ENCODE measurements at regions not wholly inside any gene's neighbourhood (a gene's known extent, or its start where the extent isn't known, plus 50 kb on each side); places are given as distances from the start of the nearest gene placed in this dataset.

DNA sequence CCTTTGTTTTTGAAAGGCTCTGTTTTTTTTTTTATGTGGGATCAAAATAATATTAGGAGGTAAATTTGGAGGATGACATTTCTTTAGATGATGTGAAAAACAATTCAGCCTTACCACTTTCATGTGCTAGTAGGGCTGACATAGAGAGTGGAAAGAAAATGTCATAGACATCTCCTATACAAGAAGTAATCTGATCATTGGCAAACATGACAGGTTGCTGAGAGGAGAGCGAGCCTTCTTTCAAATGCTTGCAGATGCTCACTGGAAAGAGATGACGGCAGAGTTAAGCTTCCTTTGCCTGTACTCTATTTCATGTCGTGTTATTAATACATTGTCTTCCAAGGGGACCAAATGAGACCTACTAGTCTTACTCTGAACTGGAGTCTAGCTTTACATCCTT lies 160.1 kb upstream of the DAP start:
- TF ChIP-seq, protein P1, sequence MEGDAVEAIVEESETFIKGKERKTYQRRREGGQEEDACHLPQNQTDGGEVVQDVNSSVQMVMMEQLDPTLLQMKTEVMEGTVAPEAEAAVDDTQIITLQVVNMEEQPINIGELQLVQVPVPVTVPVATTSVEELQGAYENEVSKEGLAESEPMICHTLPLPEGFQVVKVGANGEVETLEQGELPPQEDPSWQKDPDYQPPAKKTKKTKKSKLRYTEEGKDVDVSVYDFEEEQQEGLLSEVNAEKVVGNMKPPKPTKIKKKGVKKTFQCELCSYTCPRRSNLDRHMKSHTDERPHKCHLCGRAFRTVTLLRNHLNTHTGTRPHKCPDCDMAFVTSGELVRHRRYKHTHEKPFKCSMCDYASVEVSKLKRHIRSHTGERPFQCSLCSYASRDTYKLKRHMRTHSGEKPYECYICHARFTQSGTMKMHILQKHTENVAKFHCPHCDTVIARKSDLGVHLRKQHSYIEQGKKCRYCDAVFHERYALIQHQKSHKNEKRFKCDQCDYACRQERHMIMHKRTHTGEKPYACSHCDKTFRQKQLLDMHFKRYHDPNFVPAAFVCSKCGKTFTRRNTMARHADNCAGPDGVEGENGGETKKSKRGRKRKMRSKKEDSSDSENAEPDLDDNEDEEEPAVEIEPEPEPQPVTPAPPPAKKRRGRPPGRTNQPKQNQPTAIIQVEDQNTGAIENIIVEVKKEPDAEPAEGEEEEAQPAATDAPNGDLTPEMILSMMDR (IDR thresholded peaks at IDR 0.05; ENCODE audit: low read depth, low read length, missing control alignments) = no peak
- H3K4me3 ChIP-seq (ENCODE audit: low read depth, low read length) = no peak overlapping the region
- DNase-seq (ENCODE audit: low read depth) = no peak

DNA sequence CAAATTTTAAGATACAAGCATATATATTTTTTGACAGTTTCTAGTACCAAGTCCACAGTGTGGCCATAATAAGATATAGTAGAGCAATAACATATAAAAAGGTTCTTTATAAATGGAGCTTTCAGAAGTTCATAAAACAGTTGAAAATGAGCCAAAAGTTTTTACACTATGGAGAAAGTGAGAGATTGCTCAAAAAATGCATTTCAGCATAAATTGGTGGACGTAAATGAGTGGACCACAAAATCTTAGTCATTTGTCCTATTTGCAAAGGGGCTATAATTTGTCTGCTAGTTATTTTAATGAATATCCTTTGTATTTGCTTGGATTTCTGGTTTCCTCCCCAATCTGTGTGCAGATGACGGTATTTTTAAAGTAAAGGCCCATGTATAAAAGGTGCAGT lies 159.4 kb upstream of the DAP start:
- DNase-seq (ENCODE audit: low read depth) = no peak
- H3K4me3 ChIP-seq (ENCODE audit: low read depth, low read length) = no peak overlapping the region
- TF ChIP-seq, protein P1 (IDR thresholded peaks at IDR 0.05; ENCODE audit: low read depth, low read length, missing control alignments) = no peak

DNA sequence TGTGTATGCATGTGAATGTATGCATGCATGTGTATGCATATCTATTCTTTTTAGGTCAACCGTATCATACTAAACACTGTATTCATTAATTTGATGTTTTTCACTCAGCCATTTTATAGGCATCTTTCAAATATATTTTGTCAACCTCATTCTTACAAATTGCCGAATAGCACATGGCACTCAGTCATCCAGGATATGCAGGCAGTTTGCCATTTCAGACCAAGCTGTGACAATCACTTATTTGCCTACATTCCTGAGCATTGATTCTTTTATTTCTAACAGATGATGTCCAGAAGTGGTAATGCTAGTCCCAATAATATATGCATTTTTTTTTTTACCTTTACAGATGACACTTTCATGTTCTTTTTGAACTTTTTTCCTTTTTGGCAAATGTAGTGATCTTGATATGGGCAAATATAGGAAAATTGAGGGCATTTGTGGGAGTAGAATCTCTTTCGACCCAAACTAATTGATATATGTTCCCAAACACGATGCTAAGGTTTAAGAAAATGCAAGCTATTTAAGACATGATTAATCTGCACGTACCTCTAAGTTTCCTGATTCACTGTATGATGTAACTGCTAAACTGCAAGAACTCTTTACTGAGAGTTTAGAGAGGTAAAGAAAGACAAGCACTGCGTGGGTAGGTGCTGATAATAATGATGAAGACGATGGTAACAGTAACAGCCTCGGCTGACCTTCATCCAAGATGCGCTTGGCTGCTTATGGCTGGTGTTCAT lies 153.9 kb upstream of the DAP start:
- no peak for DNase-seq (ENCODE audit: low read depth)
- TF ChIP-seq, protein P1 (IDR thresholded peaks at IDR 0.05; ENCODE audit: low read depth, low read length, missing control alignments) = no peak
- H3K4me3 ChIP-seq (ENCODE audit: low read depth, low read length) = no peak overlapping the region

DNA sequence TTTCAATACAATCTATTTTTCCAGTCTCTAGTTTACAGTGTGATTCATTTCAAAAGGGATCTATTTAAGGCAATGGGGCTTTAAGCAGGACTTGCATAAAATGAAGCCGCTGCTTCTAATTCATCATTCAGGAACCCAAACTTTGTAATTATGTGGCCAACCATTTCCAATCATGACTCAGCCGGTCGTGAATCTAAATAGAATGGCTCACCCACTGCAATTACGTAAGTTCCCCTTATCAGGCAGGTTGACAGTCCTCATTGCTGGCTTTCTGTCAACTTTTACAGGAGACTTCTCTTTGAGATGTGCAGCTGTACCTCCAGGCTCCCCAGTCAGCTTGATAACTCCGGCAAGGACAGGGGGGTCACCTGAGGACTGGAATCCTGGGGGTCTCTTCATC lies 152.8 kb upstream of the DAP start:
- DNase-seq (ENCODE audit: low read depth) = no peak
- no peak overlapping the region for H3K4me3 ChIP-seq (ENCODE audit: low read depth, low read length)
- TF ChIP-seq, protein P1 (IDR thresholded peaks at IDR 0.05; ENCODE audit: low read depth, low read length, missing control alignments) = no peak

DNA sequence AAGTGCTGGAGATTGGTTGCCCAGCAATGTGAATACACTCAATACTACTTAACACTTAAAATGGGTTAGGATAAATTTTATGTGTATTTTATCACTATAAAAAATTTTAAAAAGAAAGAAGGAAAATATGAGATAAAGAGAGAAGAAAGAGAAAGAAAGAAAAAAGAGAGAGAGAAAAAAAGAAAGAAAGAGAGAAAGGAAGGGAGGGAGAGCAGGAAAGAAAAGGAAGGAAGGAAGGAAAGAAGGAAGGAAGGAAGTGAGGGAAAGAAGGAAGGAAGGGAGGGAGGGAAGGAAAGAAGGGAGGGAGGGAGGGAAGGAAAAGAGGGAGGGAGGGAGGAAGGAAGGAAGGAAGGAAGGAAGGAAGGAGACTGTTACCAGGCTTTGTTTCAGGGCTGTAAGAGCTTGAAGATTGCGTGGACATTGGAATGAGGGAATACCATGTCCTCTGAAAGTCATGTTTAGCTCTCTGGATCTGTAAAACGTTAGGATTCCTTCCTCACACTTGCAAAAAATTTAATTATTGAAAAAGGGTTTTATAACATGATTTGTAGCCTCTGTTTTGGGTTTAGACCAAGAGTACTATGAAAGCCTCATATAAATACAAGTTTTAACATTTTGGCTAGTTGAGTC lies 152.3 kb upstream of the DAP start:
- TF ChIP-seq, protein P1 (IDR thresholded peaks at IDR 0.05; ENCODE audit: low read depth, low read length, missing control alignments) = no peak
- DNase-seq (ENCODE audit: low read depth) = no peak
- no peak overlapping the region for H3K4me3 ChIP-seq (ENCODE audit: low read depth, low read length)

DNA sequence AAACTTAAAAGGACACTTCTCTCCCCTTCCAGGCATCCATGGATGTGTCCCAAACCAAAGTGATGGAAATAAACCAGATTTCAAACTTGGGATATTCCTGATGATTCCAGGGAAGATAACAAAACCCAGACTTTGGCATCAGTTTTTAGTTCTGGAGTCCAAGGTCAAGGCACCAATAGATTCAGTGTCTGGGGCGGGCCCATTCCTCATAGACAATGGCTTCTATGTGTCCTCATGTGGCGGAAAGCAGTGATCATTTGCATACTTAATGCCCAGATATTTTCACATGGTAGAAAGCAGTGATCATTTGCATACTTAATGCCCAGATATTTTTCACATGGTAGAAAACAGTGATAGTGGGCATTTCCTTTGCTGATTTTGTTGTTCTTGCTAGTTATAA lies 151.4 kb upstream of the DAP start:
- DNase-seq (ENCODE audit: low read depth) = no peak
- TF ChIP-seq, protein P1 (IDR thresholded peaks at IDR 0.05; ENCODE audit: low read depth, low read length, missing control alignments) = no peak
- H3K4me3 ChIP-seq (ENCODE audit: low read depth, low read length) = no peak overlapping the region

DNA sequence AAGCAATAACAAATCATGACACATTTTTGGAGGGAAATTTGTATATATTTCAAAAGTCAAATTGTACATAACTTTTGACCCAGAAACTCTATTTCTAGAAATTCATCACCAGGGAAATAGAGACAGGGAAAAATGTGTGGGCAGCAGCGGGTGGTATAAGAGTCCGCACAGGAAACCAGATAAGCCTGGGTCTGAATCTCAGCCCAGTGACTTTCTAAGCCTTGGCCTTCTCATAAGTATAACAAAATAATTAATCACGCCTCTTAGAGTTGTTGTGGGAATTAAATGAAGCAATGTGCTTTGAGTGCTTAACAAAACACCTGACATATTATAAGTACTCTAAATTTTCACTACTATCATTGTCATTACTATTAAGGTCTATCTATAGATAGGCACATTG lies 149.2 kb upstream of the DAP start:
- TF ChIP-seq, protein P1 (IDR thresholded peaks at IDR 0.05; ENCODE audit: low read depth, low read length, missing control alignments) = no peak
- no peak for DNase-seq (ENCODE audit: low read depth)
- no peak overlapping the region for H3K4me3 ChIP-seq (ENCODE audit: low read depth, low read length)

All from GM12864 (cell line).